ENCODE measurements at regions not wholly inside any gene's neighbourhood (a gene's known extent, or its start where the extent isn't known, plus 50 kb on each side); places are given as distances from the start of the nearest gene placed in this dataset.

DNA sequence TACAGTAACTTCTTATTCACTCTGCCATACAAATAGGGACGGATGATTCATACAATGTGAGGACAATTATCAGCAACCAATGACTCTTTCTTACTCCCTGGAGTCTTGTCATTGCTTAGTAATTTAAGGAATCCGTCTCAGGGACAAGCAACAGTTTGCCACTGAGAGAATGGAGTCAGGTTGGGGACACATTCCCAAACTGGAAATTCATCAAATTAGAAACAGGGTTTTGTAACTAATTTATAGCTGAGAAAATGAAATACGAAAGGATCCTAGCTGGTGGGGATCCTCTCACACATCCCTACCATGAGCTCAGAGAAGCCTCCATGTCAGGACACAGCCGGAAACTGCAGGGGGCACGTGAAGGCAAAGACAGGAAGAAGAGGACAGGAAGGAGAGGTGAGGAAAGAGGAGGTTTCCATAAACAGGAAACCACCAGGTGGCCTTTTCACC lies 50.4 kb upstream of the KDR start:
- DNase-seq: no peak
- Histone ChIP-seq H3K4me3 (replicated peaks in 1 of 3) (no peak overlapping the region), H3K27ac (no peak overlapping the region), H3K9me3 (no peaks in the 10 kb centered on the region), H3K4me1 (no peaks in the 10 kb centered on the region), H3K27me3 (no peaks in the 10 kb centered on the region), H3K36me3 (no peaks in the 10 kb centered on the region)
- WGBS, 2 donors: 68 to 72% methylated on average over 5 of the region's 5 CpGs
- intact Hi-C loops (cut with DNase I): no loop called here
- TF ChIP-seq POLR2A (IDR thresholded peaks at IDR 0.05): no peak
- TF ChIP-seq, protein P1, sequence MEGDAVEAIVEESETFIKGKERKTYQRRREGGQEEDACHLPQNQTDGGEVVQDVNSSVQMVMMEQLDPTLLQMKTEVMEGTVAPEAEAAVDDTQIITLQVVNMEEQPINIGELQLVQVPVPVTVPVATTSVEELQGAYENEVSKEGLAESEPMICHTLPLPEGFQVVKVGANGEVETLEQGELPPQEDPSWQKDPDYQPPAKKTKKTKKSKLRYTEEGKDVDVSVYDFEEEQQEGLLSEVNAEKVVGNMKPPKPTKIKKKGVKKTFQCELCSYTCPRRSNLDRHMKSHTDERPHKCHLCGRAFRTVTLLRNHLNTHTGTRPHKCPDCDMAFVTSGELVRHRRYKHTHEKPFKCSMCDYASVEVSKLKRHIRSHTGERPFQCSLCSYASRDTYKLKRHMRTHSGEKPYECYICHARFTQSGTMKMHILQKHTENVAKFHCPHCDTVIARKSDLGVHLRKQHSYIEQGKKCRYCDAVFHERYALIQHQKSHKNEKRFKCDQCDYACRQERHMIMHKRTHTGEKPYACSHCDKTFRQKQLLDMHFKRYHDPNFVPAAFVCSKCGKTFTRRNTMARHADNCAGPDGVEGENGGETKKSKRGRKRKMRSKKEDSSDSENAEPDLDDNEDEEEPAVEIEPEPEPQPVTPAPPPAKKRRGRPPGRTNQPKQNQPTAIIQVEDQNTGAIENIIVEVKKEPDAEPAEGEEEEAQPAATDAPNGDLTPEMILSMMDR (IDR thresholded peaks at IDR 0.05): no peak

DNA sequence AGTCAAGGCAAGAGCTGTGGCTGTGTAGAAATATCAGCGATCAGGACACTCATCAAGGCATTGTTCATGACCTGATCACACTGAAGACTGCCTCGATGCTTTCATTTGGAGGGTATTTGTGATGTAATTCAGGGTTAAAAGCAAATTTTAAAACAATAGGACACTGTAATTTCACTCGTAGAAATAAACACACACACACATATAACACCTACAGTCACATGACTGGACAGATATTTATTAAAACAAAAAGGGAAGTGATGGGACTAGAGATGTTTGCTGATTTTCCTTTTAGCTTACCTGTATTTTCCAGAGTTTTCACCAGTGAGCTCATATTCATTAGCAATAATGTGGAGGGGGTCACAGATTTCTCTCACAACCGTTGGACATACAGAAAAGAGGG lies 51.1 kb upstream of the KDR start:
- H3K9me3 ChIP-seq: no peaks in the 10 kb centered on the region
- no peak overlapping the region for H3K27ac ChIP-seq
- TF ChIP-seq POLR2A (IDR thresholded peaks at IDR 0.05): no peak
- TF ChIP-seq, protein P1 (IDR thresholded peaks at IDR 0.05): no peak
- no peak overlapping the region for H3K4me3 ChIP-seq (replicated peaks in 1 of 3)
- no peaks in the 10 kb centered on the region for H3K36me3 ChIP-seq
- no peak for DNase-seq
- 82 to 85% methylated on average over 4 of the region's 4 CpGs for whole genome bisulfite sequencing, 2 donors
- H3K27me3 ChIP-seq: no peaks in the 10 kb centered on the region
- intact Hi-C loops (cut with DNase I): no loop called here
- H3K4me1 ChIP-seq: no peaks in the 10 kb centered on the region

DNA sequence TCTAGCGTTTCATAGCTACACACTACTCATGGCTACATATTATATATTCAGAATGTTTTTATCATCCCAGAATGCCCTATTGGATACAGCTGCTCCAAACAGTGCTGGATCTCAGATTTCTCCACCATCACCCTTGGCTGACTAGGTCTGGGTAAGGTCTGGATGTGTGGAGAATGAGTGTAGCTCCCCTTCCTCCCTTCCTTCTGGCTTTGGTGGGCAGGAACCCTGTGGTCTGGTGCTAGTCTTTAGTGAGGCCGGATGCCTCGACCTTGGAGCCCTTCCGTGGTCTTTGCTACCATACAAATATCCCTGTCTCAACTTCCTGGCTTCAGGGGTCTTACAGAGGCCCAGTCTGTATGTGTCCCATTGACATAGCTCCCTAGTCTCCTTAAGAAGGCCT lies 52.1 kb upstream of the KDR start:
- H3K27me3 ChIP-seq: no peaks in the 10 kb centered on the region
- WGBS, 2 donors: 91 to 92% methylated on average over 4 of the region's 4 CpGs
- no peaks in the 10 kb centered on the region for H3K36me3 ChIP-seq
- no peak overlapping the region for H3K4me3 ChIP-seq (replicated peaks in 1 of 3)
- DNase-seq: no peak
- H3K9me3 ChIP-seq: no peaks in the 10 kb centered on the region
- TF ChIP-seq, protein P1 (IDR thresholded peaks at IDR 0.05): no peak
- TF ChIP-seq POLR2A (IDR thresholded peaks at IDR 0.05): no peak
- H3K27ac ChIP-seq: no peak overlapping the region
- H3K4me1 ChIP-seq: no peaks in the 10 kb centered on the region
- intact Hi-C loops (cut with DNase I): no loop called here

GRCh38 chr4:55178226-55179005 lies 53.0 kb upstream of the KDR start:
- 71 to 79% methylated on average over 7 of the region's 7 CpGs for WGBS, 2 donors
- H3K27ac ChIP-seq: no peak overlapping the region
- no peaks in the 10 kb centered on the region for H3K4me1 ChIP-seq
- intact Hi-C loops (cut with DNase I): no loop called here
- H3K36me3 ChIP-seq: no peaks in the 10 kb centered on the region
- H3K4me3 ChIP-seq (replicated peaks in 1 of 3): no peak overlapping the region
- no peak for TF ChIP-seq POLR2A (IDR thresholded peaks at IDR 0.05)
- TF ChIP-seq, protein P1 (IDR thresholded peaks at IDR 0.05): no peak
- no peaks in the 10 kb centered on the region for H3K9me3 ChIP-seq
- H3K27me3 ChIP-seq: no peaks in the 10 kb centered on the region
- no peak for DNase-seq
